HepG2 (cell line): ENCODE measurements at regions not wholly inside any gene's neighbourhood (a gene's known extent, or its start where the extent isn't known, plus 50 kb on each side); places are given as distances from the start of the nearest gene placed in this dataset.

Experiments used
- ATAC-seq: fragments of 200-7000 bp; cut with Tn5 transposase; 3 replicates; pipeline ENCODE4 v1.9.1; 2020; ENCODE audit warnings: mild to moderate bottlenecking, moderate library complexity
- BruUV-seq: library from RNA; stranded (reverse); fragments of 400-500 nt; replicated peaks from 2 replicates; lab custom pipeline; 2021; lab: Mats Ljungman, UMichigan
- CTCF ChIA-PET: fragments of 300-600 bp; formaldehyde crosslinking; extraction: SDS; loops from one replicate; lab custom pipeline; 2021; ENCODE audit warnings: low total read pairs, inconsistent platforms, low intra/inter-chr PET ratio; lab: Yijun Ruan, JAX
- POLR2A ChIA-PET: fragments of 350-600 bp; sonication (Branson Sonifier 250); formaldehyde crosslinking; loops from one replicate; lab custom pipeline; 2020; ENCODE audit warnings: antibody characterized with exemption, inconsistent platforms; lab: Yijun Ruan, JAX
- DNase-seq: peaks from one replicate; pipeline ENCODE4 v3.0.0-alpha.2; 2015; ENCODE audit warnings: low spot score
- FAIRE-seq: peaks from 3 replicates; lab custom pipeline; 2011; peaks lifted over from hg19 to GRCh38; lab: Jason Lieb, UNC
- H2AFZ ChIP-seq: one replicate; pipeline ENCODE4 v1.6.1; 2011; ENCODE audit warnings: low read length, inconsistent platforms
- H3K27ac ChIP-seq: fragments of 300-600 bp; 3 replicates; pipeline ENCODE4 v1.8.0; 2011; ENCODE audit warnings: mixed run types, mild to moderate bottlenecking, mixed read lengths, low read length, inconsistent platforms; ENCODE audit not compliant: insufficient read depth; ENCODE audit errors: extremely low read length
- H3K27me3 ChIP-seq, 2 experiments: fragments of 200-600 bp in 1 of 2; 2 replicates in 1 of 2; 3 replicates in 1 of 2; pipeline versions ENCODE4 v1.6.0 to v1.8.0; 2011; ENCODE audit warnings: low read length in 2 of 2, mild to moderate bottlenecking in 2 of 2, moderate library complexity in 2 of 2, inconsistent platforms in 1 of 2; ENCODE audit not compliant: insufficient read depth in 2 of 2, control insufficient read depth in 1 of 2
- H3K36me3 ChIP-seq, 2 experiments: fragments of 200-600 bp in 1 of 2; replicated peaks in 1 of 2; 2 replicates in 1 of 2; 3 replicates in 1 of 2; pipeline versions ENCODE4 v1.5.1 to v1.8.0; 2011; ENCODE audit warnings: low read length in 2 of 2, inconsistent platforms in 1 of 2; ENCODE audit not compliant: insufficient read depth in 2 of 2, control insufficient read depth in 1 of 2
- H3K4me1 ChIP-seq: 2 replicates; pipeline ENCODE4 v1.5.1; 2012; ENCODE audit warnings: low read length, inconsistent platforms; ENCODE audit not compliant: insufficient read depth
- H3K4me2 ChIP-seq: 2 replicates; pipeline ENCODE4 v1.6.0; 2011; ENCODE audit warnings: low read depth, low read length, inconsistent platforms
- H3K4me3 ChIP-seq, 3 experiments: fragments of 200-600 bp in 1 of 3; sonication (generic), shearing (Covaris generic) in 1 of 3; replicated peaks in 1 of 3; 2 replicates each; pipeline ENCODE4 v1.5.1; 2011 to 2016; ENCODE audit warnings: low read length in 3 of 3, inconsistent platforms in 2 of 3, low read depth in 2 of 3, mild to moderate bottlenecking in 2 of 3, control low read depth in 1 of 3, mixed read lengths in 1 of 3; ENCODE audit not compliant: insufficient read depth in 1 of 3
- H3K79me2 ChIP-seq: one replicate; pipeline ENCODE4 v1.6.1; 2011; ENCODE audit warnings: low read length, inconsistent platforms; ENCODE audit not compliant: insufficient read depth
- H3K9ac ChIP-seq: 2 replicates; pipeline ENCODE4 v1.6.0; 2011; ENCODE audit warnings: mild to moderate bottlenecking, low read depth, low read length, inconsistent platforms; ENCODE audit not compliant: insufficient read depth
- H3K9me3 ChIP-seq: 2 replicates; pipeline ENCODE4 v1.5.1; 2012; ENCODE audit warnings: mild to moderate bottlenecking, low read length
- H4K20me1 ChIP-seq: 2 replicates; pipeline ENCODE4 v1.6.0; 2011; ENCODE audit warnings: inconsistent platforms, mild to moderate bottlenecking, low read length, moderate library complexity; ENCODE audit not compliant: insufficient read depth
- GABPA ChIP-seq, 2 experiments: IDR thresholded peaks; 2 replicates each; pipeline ENCODE4 v1.6.1; 2011 to 2016; ENCODE audit warnings: low read depth in 2 of 2, low read length in 1 of 2, missing biosample characterization in 1 of 2, missing genetic modification characterization in 1 of 2
- RARA ChIP-seq: IDR thresholded peaks from 2 replicates; pipeline ENCODE4 v1.6.1; 2016; ENCODE audit warnings: missing genetic modification reagents, missing compliant biosample characterization
- SALL1 ChIP-seq: sonication (generic); formaldehyde crosslinking; IDR thresholded peaks from 2 replicates; pipeline ENCODE4 v1.8.0; 2022; ENCODE audit warnings: mild to moderate bottlenecking, missing genetic modification reagents
- SOX5 ChIP-seq: IDR thresholded peaks from 2 replicates; pipeline ENCODE4 v1.6.1; 2016; ENCODE audit warnings: borderline replicate concordance
- ZNF180 ChIP-seq: sonication (generic); formaldehyde crosslinking; IDR thresholded peaks from 2 replicates; pipeline ENCODE4 v1.4.0; 2020; ENCODE audit warnings: low read depth, missing genetic modification reagents, borderline replicate concordance
- ZNF629 ChIP-seq: sonication (generic); formaldehyde crosslinking; conservative IDR thresholded peaks from 2 replicates; pipeline ENCODE4 v1.5.0; 2020; ENCODE audit warnings: missing genetic modification reagents
- ZNF776 ChIP-seq: sonication (generic); formaldehyde crosslinking; IDR thresholded peaks from 2 replicates; pipeline ENCODE4 v1.4.0; 2020; ENCODE audit warnings: mild to moderate bottlenecking, missing genetic modification reagents
- WGBS: methylation state at CpG from one replicate; pipeline ENCODE4 v1.1.6; 2017; ENCODE audit warnings: low lambda C conversion rate; 5-methylcytosine and 5-hydroxymethylcytosine counted together
- in situ Hi-C: cut with HindIII; loops from 2 replicates; pipeline ENCODE4 v1.10.0; 2017; ENCODE audit warnings: low pct_unique_long_range_greater_than_20kb; ENCODE audit not compliant: extremely low pct_ligation_motif_present
- intact Hi-C: fragments of 100-400 bp; cut with micrococcal nuclease; formaldehyde crosslinking; loops from one replicate; pipeline ENCODE4 v1.10.0; 2022; ENCODE audit not compliant: unreplicated experiment
- TF ChIP-seq, protein P1 (sequence below): IDR thresholded peaks from 2 replicates; pipeline ENCODE4 v1.4.0; 2020; ENCODE audit warnings: mild to moderate bottlenecking, missing genetic modification reagents

DNA sequence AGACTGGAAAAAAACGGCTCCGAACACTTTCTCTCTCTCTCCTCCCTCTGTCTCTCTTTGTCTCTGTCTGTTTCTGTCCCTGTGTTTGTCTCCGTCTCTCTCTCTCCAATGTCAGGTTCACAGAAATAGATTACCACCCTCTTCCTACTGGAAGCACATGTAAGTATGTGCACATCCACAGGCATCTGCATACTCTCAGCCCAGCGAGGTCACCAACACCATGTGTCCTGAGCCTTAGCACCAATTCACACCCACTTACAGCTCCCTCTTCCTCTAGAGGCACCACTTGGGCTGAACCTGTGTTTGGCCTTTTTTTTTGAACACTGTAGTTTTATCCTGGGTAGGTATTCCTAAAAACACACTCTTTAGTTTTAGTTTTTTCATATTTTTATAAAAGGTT is 130.5 kb downstream of the ETS2 start (continued):
- TF ChIP-seq ZNF776 (CRISPR knock-in tag): no peak
- TF ChIP-seq, protein P1, sequence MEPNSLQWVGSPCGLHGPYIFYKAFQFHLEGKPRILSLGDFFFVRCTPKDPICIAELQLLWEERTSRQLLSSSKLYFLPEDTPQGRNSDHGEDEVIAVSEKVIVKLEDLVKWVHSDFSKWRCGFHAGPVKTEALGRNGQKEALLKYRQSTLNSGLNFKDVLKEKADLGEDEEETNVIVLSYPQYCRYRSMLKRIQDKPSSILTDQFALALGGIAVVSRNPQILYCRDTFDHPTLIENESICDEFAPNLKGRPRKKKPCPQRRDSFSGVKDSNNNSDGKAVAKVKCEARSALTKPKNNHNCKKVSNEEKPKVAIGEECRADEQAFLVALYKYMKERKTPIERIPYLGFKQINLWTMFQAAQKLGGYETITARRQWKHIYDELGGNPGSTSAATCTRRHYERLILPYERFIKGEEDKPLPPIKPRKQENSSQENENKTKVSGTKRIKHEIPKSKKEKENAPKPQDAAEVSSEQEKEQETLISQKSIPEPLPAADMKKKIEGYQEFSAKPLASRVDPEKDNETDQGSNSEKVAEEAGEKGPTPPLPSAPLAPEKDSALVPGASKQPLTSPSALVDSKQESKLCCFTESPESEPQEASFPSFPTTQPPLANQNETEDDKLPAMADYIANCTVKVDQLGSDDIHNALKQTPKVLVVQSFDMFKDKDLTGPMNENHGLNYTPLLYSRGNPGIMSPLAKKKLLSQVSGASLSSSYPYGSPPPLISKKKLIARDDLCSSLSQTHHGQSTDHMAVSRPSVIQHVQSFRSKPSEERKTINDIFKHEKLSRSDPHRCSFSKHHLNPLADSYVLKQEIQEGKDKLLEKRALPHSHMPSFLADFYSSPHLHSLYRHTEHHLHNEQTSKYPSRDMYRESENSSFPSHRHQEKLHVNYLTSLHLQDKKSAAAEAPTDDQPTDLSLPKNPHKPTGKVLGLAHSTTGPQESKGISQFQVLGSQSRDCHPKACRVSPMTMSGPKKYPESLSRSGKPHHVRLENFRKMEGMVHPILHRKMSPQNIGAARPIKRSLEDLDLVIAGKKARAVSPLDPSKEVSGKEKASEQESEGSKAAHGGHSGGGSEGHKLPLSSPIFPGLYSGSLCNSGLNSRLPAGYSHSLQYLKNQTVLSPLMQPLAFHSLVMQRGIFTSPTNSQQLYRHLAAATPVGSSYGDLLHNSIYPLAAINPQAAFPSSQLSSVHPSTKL (CRISPR knock-in tag): no peak

DNA sequence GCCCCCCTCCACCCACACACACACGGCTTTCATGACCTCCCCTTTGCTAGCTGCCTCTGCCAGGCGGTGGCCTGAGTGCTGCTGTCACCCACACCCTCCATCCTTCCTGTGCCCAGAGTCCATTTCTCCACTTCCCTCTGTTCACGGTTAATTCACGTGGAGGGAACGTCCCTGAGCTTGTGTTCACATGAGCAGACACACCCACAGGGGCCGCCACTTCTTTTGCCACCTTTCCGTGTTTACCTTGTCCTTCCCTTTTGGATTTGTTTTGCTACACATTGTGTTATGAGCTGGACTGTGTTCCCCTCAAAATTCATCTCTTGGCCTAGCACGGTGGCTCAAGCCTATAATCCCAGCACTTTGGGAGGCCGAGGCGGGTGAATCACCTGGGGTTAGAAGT is 128.0 kb downstream of the ETS2 start:
- Histone ChIP-seq H3K9ac (no peak overlapping the region), H3K9me3 (peaks cover 6% of the 10 kb centered on the region; the same call in 1 of the 2 replicates), H3K27ac (no peak overlapping the region), H3K36me3 (no peaks in the 10 kb centered on the region), H3K4me1 (0 out of 2 replicates have a peak, but pooled peaks cover 8% of the 10 kb centered on the region), H3K4me2 (no peak overlapping the region), H2AFZ (no peak overlapping the region)
- BruUV-seq: no TSS peak
- intact Hi-C loops (no loop called here), in situ Hi-C loops (no loop called here)
- CTCF ChIA-PET: no interaction called here
- POLR2A ChIA-PET: no interaction called here
- no peak for DNase-seq
- TF ChIP-seq SALL1: 0 out of 2 replicates have a peak, but pooled peaks have one; percentile 22
- no peak for TF ChIP-seq ZNF629 (CRISPR knock-in tag)
- TF ChIP-seq GABPA (IDR thresholded peaks at IDR 0.05; ENCODE audit: low read depth, low read length): no peak
- peak; percentile 45; the same call in 1 of the 2 replicates for TF ChIP-seq GABPA (CRISPR knock-in tag; IDR thresholded peaks at IDR 0.05; ENCODE audit: low read depth)
- TF ChIP-seq ZNF180 (CRISPR knock-in tag): no peak
- peak; percentile 10; the same call in 1 of the 2 replicates for TF ChIP-seq RARA (CRISPR knock-in tag)
- TF ChIP-seq SOX5 (CRISPR knock-in tag): peak; percentile 50
- TF ChIP-seq, all 625 proteins: peak for 4
- Histone ChIP-seq H3K79me2 (no peaks in the 10 kb centered on the region), H4K20me1 (no peaks in the 10 kb centered on the region), H3K4me3 (no peak overlapping the region), H3K27me3 (no peaks in the 10 kb centered on the region; a peak in 1 of 5 replicates)
- no peak for FAIRE-seq
- WGBS: 79% methylated on average over 10 of the region's 10 CpGs
- no peak for ATAC-seq
